HEK293 (cell line): ENCODE measurements at regions not wholly inside any gene's neighbourhood (a gene's known extent, or its start where the extent isn't known, plus 50 kb on each side); places are given as distances from the start of the nearest gene placed in this dataset.

Experiments used
- ZNF10 ChIP-seq: fragments of 450-650 bp; formaldehyde crosslinking; IDR thresholded peaks from 2 replicates; pipeline ENCODE4 v1.5.1; 2017; ENCODE audit warnings: missing biosample characterization, missing genetic modification characterization
- ZNF121 ChIP-seq: fragments of 450-650 bp; formaldehyde crosslinking; IDR thresholded peaks from 2 replicates; pipeline ENCODE4 v1.5.1; 2016; ENCODE audit warnings: missing biosample characterization, missing genetic modification characterization
- TF ChIP-seq, protein P1 (sequence below): fragments of 450-650 bp; formaldehyde crosslinking; IDR thresholded peaks from 2 replicates; pipeline ENCODE4 v1.5.1; 2016; ENCODE audit warnings: missing biosample characterization, missing genetic modification characterization

DNA sequence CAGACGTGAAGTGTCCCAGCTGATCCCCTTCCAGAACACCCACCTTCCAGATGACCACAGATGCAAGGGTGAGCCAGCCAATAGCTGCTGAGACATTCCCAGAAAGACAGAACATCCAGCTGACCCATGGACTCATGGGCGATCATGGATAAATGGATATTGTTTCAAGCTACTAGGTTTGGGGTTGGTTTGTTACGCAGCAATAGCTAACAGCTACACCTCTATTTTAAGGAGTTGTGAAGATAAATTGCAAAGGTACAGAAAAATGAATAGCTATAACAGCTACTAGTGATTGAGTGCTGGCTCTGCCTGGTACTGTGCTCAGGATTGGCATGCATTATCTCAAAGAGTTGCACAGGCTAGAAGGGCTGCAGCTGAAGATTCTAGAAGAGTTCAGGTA lies 122.5 kb downstream of the MIAT start:
- no peak for TF ChIP-seq ZNF10
- TF ChIP-seq, protein P1, sequence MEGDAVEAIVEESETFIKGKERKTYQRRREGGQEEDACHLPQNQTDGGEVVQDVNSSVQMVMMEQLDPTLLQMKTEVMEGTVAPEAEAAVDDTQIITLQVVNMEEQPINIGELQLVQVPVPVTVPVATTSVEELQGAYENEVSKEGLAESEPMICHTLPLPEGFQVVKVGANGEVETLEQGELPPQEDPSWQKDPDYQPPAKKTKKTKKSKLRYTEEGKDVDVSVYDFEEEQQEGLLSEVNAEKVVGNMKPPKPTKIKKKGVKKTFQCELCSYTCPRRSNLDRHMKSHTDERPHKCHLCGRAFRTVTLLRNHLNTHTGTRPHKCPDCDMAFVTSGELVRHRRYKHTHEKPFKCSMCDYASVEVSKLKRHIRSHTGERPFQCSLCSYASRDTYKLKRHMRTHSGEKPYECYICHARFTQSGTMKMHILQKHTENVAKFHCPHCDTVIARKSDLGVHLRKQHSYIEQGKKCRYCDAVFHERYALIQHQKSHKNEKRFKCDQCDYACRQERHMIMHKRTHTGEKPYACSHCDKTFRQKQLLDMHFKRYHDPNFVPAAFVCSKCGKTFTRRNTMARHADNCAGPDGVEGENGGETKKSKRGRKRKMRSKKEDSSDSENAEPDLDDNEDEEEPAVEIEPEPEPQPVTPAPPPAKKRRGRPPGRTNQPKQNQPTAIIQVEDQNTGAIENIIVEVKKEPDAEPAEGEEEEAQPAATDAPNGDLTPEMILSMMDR (tag by site-specific recombination): no peak
- no peak for TF ChIP-seq ZNF121
